Stimulated activated CD4-positive, alpha-beta T cell treated with anti-CD3 and anti-CD28 coated beads, Interleukin-12 subunit alpha, Interleukin-12 subunit beta, amount 100 ng/mL, for 24 hours (primary cell): ENCODE measurements at regions not wholly inside any gene's neighbourhood (a gene's known extent, or its start where the extent isn't known, plus 50 kb on each side); places are given as distances from the start of the nearest gene placed in this dataset.
"Not testable (repeated sequence)": the region's sequence is repeated elsewhere in the genome, so short reads cannot be mapped to it uniquely, and the experiment has no call there.

Source experiments
- DNase-seq, 2 experiments: peaks; one replicate each; pipeline ENCODE4 v3.0.0-alpha.2; 2020; ENCODE audit warnings: low read depth in 2 of 2

GRCh38 chr21:35504277-35504676 is 455.2 kb upstream of the RUNX1 start:
- no peak for DNase-seq

GRCh38 chr21:35503671-35504070 is 454.6 kb upstream of the RUNX1 start:
- DNase-seq, result no peak

GRCh38 chr21:35502821-35503220 is 453.7 kb upstream of the RUNX1 start:
- no peak for DNase-seq

- DNase-seq, result not testable (repeated sequence)
These were observed 448.4 kb upstream of the RUNX1 start for GRCh38 chr21:35497522-35497921.

GRCh38 chr21:35491920-35492678 is 443.0 kb upstream of the RUNX1 start:
- DNase-seq, result no peak

GRCh38 chr21:35491114-35491513 is 442.0 kb upstream of the RUNX1 start:
- no peak for DNase-seq

GRCh38 chr21:35489389-35489980 is 440.4 kb upstream of the RUNX1 start:
- DNase-seq, result no peak

- DNase-seq, result no peak
These were observed 439.8 kb upstream of the RUNX1 start for GRCh38 chr21:35488946-35489345.

GRCh38 chr21:35485364-35485763 is 436.3 kb upstream of the RUNX1 start:
- DNase-seq, result no peak

- no peak for DNase-seq
These were observed 435.7 kb upstream of the RUNX1 start for GRCh38 chr21:35484851-35485250.

GRCh38 chr21:35484032-35484431 is 434.9 kb upstream of the RUNX1 start:
- no peak for DNase-seq

GRCh38 chr21:35482933-35483662 is 434.0 kb upstream of the RUNX1 start:
- DNase-seq, result no peak

GRCh38 chr21:35482096-35482495 is 433.0 kb upstream of the RUNX1 start:
- no peak for DNase-seq

- no peak for DNase-seq
These were observed 431.9 kb upstream of the RUNX1 start for GRCh38 chr21:35481005-35481404.

GRCh38 chr21:35479529-35479928 is 430.4 kb upstream of the RUNX1 start:
- DNase-seq, result no peak

- no peak for DNase-seq
These were observed 430.0 kb upstream of the RUNX1 start for GRCh38 chr21:35479065-35479448.

GRCh38 chr21:35478161-35479064 is 429.3 kb upstream of the RUNX1 start:
- DNase-seq, result no peak

GRCh38 chr21:35477622-35478021 is 428.5 kb upstream of the RUNX1 start:
- DNase-seq, result no peak

- DNase-seq, result no peak
These were observed 427.7 kb upstream of the RUNX1 start for GRCh38 chr21:35476621-35477395.

GRCh38 chr21:35475762-35476161 is 426.7 kb upstream of the RUNX1 start:
- DNase-seq, result no peak

- DNase-seq, result no peak
These were observed 425.9 kb upstream of the RUNX1 start for GRCh38 chr21:35475009-35475408.
